Astrocyte of the spinal cord (primary cell): ENCODE measurements at regions not wholly inside any gene's neighbourhood (a gene's known extent, or its start where the extent isn't known, plus 50 kb on each side); places are given as distances from the start of the nearest gene placed in this dataset.
"Not testable (repeated sequence)": the region's sequence is repeated elsewhere in the genome, so short reads cannot be mapped to it uniquely, and the experiment has no call there.

Experiments
- DNase-seq: peaks from one replicate; pipeline ENCODE4 v3.0.0; 2011; ENCODE audit warnings: low read depth, low spot score
- H3K4me3 ChIP-seq: 2 replicates; pipeline ENCODE4 v1.5.1; 2011; ENCODE audit warnings: low read depth, mild to moderate bottlenecking, low read length, moderate library complexity
- in situ Hi-C: cut with HindIII; loops from 2 replicates; pipeline ENCODE4 v1.10.0; 2017; ENCODE audit warnings: low sequenced_read_pairs
- TF ChIP-seq, protein P1 (sequence below): IDR thresholded peaks from 2 replicates; pipeline ENCODE4 v1.5.1; 2012; ENCODE audit warnings: low read depth, mild to moderate bottlenecking, low read length, inconsistent platforms

DNA sequence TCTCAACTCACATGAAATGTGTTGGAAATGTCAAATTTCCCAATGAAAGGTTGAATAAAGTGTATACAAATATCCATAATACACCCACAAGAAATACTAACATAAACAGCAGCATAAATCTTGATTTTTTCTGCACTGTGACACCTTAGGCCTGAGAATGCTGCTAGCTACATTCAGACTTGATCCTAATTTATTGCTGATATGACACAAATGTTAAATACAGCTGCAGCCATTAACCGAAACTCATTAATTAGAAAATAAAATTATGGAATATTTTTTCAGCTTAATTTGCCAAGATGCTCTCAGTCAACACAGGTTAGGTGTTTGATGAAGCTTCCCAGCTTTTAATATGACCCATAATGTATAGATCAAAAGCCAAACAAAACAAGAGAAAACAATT, 914.3 kb upstream of the C9orf72 start:
- TF ChIP-seq, protein P1, sequence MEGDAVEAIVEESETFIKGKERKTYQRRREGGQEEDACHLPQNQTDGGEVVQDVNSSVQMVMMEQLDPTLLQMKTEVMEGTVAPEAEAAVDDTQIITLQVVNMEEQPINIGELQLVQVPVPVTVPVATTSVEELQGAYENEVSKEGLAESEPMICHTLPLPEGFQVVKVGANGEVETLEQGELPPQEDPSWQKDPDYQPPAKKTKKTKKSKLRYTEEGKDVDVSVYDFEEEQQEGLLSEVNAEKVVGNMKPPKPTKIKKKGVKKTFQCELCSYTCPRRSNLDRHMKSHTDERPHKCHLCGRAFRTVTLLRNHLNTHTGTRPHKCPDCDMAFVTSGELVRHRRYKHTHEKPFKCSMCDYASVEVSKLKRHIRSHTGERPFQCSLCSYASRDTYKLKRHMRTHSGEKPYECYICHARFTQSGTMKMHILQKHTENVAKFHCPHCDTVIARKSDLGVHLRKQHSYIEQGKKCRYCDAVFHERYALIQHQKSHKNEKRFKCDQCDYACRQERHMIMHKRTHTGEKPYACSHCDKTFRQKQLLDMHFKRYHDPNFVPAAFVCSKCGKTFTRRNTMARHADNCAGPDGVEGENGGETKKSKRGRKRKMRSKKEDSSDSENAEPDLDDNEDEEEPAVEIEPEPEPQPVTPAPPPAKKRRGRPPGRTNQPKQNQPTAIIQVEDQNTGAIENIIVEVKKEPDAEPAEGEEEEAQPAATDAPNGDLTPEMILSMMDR, result no peak
- H3K4me3 ChIP-seq, result no peak overlapping the region
- DNase-seq, result no peak
- in situ Hi-C loops, result no loop called here

DNA sequence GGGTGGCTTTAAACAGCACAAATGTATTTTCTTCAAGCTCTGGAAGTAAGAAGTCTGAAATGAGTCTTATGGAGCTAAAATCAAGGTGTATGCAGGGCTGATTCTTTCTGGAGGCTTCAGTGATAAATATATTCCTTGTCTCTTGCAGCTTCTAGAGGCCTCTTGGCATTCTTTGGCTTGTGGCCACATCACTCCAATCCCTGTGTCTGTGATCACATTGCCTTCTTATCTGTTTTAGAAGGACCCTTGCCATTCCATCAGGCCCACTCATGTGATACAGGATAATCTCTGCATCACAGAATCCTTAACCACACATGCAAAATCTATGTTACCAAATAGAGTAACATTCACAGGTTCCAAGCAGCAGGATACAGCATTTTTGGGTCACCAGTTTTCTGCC, 917.8 kb upstream of the C9orf72 start:
- TF ChIP-seq, protein P1, result no peak
- H3K4me3 ChIP-seq, result no peak overlapping the region
- no peak for DNase-seq
- in situ Hi-C loops, result no loop called here

DNA sequence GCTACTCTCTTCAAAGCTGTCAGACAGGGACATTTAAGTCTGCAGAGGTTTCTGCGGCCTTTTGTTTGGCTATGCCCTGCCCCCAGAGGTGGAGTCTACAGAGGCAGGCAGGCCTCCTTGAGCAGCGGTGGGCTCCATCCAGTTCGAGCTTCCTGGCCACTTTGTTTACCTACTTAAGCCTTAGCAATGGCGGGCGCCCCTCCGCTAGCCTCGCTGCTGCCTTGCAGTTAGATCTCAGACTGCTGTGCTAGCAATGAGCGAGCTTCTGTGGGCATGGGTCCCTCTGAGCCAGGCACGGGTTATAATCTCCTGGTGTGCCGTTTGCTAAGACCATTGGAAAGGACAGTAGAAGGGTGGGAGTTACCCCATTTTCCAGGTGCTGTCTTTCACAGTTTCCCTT, 924.9 kb upstream of the C9orf72 start:
- DNase-seq, H3K4me3 ChIP-seq, in situ Hi-C loops: not testable (repeated sequence)

DNA sequence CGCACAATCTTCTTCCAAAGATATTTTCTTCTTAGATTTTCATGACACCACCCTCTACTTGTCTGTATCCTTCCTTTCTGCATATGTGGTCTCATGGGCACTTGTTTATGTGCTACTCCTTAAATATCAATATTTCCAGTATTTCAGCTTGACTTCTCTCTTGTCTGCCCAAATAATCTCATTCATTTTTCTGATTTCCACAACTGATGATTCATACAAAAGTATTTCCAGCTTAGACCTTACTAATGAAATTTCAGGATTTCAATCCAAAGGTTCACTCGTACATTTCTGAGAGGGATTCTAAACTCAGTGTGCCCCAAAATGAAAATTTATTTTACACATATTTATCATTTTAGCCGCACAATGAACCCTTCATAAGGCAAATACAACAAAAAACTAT, 928.9 kb upstream of the C9orf72 start:
- in situ Hi-C loops, result no loop called here
- H3K4me3 ChIP-seq, result no peak overlapping the region
- DNase-seq, result no peak
- TF ChIP-seq, protein P1, result no peak

DNA sequence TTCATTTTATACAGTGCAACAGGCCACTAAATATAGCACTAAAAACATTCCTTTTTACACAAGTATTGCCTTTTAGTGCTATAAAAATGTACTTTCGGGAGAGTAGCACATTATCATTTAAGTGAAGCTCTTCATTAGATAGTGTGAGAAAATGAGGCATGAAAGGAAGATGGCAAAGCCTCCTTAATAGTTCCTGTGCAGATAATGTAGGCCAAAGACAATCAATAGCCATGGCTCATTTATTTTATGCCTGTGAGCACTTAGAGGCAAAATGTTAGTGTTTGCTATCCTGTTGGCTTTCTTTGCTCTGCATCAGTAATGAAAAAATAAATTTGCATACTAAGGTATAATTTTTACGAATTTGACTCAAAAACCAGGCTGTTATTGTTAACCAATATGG, 929.5 kb upstream of the C9orf72 start:
- TF ChIP-seq, protein P1, result no peak
- in situ Hi-C loops, result no loop called here
- DNase-seq, result no peak
- no peak overlapping the region for H3K4me3 ChIP-seq

DNA sequence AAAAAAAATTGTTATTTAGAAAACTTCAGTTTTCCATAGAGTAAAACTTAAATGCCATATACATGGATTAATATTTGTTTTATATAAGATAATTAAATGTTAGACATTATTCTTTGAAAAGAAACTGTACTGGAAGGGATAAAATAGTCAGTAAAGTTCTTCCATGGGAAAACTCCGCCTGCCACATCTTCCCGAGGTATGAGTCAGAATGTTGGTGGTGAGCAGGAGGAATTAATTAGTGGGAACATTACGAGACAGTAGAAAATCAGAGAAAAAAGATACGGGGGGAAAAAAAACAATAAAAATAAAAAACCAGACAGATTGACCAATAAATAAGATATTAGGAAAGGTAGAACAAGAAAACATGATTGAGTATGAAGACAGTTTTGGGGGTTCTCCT, 930.3 kb upstream of the C9orf72 start:
- no peak for DNase-seq
- TF ChIP-seq, protein P1, result no peak

DNA sequence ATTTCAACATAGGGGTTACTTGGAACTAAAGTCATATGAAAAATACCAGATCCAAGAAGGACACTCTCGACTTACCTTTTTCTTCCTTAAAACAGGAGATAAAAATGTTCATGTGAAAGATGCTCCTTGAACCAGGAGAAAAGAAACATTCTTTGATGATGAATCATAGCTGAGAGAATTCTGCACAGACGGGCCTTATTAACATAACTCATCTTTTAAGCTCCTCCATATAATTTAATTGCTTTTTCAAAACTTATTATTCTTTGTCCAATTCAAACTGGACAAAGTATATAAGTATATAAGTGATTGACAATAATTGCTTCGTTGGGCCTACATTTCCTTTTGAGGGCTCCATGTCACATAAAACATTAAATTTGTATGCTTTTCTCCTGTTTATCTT, 945.2 kb upstream of the C9orf72 start:
- in situ Hi-C loops, result no loop called here
- TF ChIP-seq, protein P1, result no peak
- no peak overlapping the region for H3K4me3 ChIP-seq
- DNase-seq, result no peak

More for the DNA sequence above, 930.3 kb upstream of the C9orf72 start:
- no peak overlapping the region for H3K4me3 ChIP-seq
- in situ Hi-C loops, result no loop called here

DNA sequence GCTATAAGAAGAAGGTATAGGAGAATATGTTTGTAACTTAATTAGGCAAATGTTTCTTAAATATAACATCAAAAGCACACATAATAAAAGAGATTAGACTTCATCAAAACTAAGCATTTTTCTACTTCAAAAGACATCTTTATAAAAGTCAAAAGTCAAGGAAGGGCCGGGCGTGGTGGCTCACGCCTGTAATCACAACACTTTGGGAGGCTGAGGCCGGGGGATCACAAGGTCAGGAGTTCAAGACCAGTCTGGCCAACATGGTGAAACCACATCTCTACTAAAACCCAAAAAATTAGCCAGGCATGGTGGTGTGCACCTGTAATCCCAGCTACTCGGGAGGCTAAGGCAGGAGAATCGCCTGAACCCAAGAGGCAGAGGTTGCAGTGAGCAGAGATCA, 951.0 kb upstream of the C9orf72 start:
- not testable (repeated sequence) for DNase-seq, H3K4me3 ChIP-seq

More for the DNA sequence above, 951.0 kb upstream of the C9orf72 start:
- in situ Hi-C loops, result not testable (repeated sequence)
